Upper lobe of left lung (tissue), 4 donors: ENCODE measurements at regions not wholly inside any gene's neighbourhood (a gene's known extent, or its start where the extent isn't known, plus 50 kb on each side); places are given as distances from the start of the nearest gene placed in this dataset.

Source experiments
- POLR2A ChIP-seq, 4 donors: fragments of 450-650 bp; IDR thresholded peaks; one replicate each; pipeline ENCODE4 v1.5.1; 2016 to 2017; ENCODE audit warnings: antibody characterized with exemption in 4 of 4, mild to moderate bottlenecking in 2 of 4
- POLR2AphosphoS5 ChIP-seq, 2 donors: sonication (generic); formaldehyde crosslinking; IDR thresholded peaks; one replicate each; pipeline ENCODE4 v1.5.1; 2017; ENCODE audit warnings: antibody characterized with exemption in 2 of 2
- TF ChIP-seq, protein P1 (sequence below), 6 experiments: fragments of 450-650 bp in 4 of 6; fragments of 200-600 bp in 2 of 6; sonication (generic) in 2 of 6; IDR thresholded peaks; one replicate each; pipeline ENCODE4 v1.5.1; 2016 to 2019; ENCODE audit warnings: antibody characterized with exemption in 6 of 6

DNA sequence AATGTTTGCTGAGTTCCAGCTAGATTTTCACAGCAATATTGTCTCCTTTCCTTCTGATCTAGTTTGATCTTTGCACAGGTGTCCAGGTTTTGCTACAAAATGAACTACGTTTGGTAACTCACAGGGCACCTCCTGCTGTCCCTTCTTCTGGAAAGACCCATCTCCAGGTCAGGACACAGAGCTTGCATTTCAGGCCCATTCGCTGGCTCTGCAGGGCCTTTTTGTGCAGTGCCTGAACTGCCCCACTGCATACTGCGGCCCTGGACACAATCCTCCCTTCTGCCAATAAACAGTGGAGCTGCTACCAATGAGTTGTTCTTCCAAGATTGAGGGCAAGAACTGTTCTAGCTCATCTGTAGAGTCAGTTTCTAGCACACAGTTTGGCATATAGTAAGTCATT lies 50.7 kb upstream of the BDH1 start:
- TF ChIP-seq POLR2A (IDR thresholded peaks at IDR 0.05) (no peak), POLR2AphosphoS5 (IDR thresholded peaks at IDR 0.05) (no peak)
- TF ChIP-seq, protein P1, sequence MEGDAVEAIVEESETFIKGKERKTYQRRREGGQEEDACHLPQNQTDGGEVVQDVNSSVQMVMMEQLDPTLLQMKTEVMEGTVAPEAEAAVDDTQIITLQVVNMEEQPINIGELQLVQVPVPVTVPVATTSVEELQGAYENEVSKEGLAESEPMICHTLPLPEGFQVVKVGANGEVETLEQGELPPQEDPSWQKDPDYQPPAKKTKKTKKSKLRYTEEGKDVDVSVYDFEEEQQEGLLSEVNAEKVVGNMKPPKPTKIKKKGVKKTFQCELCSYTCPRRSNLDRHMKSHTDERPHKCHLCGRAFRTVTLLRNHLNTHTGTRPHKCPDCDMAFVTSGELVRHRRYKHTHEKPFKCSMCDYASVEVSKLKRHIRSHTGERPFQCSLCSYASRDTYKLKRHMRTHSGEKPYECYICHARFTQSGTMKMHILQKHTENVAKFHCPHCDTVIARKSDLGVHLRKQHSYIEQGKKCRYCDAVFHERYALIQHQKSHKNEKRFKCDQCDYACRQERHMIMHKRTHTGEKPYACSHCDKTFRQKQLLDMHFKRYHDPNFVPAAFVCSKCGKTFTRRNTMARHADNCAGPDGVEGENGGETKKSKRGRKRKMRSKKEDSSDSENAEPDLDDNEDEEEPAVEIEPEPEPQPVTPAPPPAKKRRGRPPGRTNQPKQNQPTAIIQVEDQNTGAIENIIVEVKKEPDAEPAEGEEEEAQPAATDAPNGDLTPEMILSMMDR (IDR thresholded peaks at IDR 0.05): no peak
